ENCODE measurements at regions not wholly inside any gene's neighbourhood (a gene's known extent, or its start where the extent isn't known, plus 50 kb on each side); places are given as distances from the start of the nearest gene placed in this dataset.

DNA sequence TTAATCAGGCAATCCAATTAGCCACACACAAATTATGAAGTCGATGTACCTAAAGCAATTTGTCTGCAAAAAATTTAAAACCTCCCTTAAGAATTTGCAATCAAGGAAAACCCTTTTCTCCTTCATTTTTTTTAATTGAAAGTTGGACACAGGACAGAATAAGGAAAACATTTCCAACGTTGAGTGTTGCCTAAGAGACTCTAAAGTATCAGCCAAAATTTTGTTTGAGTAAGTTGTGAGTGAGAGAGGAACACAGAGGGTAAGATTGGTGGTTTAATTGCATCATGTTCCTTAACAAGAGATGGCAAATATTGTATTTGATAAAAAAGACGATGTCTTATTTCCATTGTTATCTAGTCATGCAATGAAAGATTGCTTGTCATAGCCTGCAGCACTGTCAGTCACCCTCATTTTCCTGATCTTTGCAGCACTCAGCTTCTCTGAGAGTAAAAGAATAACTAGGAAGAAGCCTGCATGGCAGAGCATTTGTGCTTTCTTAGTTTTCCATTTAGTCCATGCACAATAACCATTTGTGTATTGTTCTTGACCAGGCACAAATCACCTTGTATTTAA, 115.5 kb downstream of the ICOS start:
- TF ChIP-seq CTCF (conservative IDR thresholded peaks at IDR 0.05; ENCODE audit: low read depth in 2 of 2) (no peak), POLR2AphosphoS5 (IDR thresholded peaks at IDR 0.05; ENCODE audit: low read depth) (no peak), EZH2 (IDR thresholded peaks at IDR 0.05; ENCODE audit: low read depth, unreplicated experiment) (no peak)

Data from GM23338 (cell line).